ENCODE measurements at regions not wholly inside any gene's neighbourhood (a gene's known extent, or its start where the extent isn't known, plus 50 kb on each side); places are given as distances from the start of the nearest gene placed in this dataset.
"Not testable (repeated sequence)": the region's sequence is repeated elsewhere in the genome, so short reads cannot be mapped to it uniquely, and the experiment has no call there.

GRCh38 chr1:147103416-147104155 lies 68.7 kb downstream of the PRKAB2 start:
- intact Hi-C loops (cut with micrococcal nuclease); H3K27ac Mint-ChIP-seq; H3K36me3 Mint-ChIP-seq (ENCODE audit: low read depth); H3K4me3 Mint-ChIP-seq; H3K9me3 Mint-ChIP-seq; H3K4me1 Mint-ChIP-seq (ENCODE audit: low read depth); H3K27me3 Mint-ChIP-seq: not testable (repeated sequence)

GRCh38 chr1:147099192-147099591 lies 73.1 kb downstream of the PRKAB2 start:
- Mint-ChIP-seq H3K27ac (no peak overlapping the region), H3K36me3 (ENCODE audit: low read depth) (no peaks in the 10 kb centered on the region), H3K4me3 (no peak overlapping the region), H3K9me3 (no peaks in the 10 kb centered on the region), H3K4me1 (ENCODE audit: low read depth) (no peaks in the 10 kb centered on the region), H3K27me3 (peaks cover 1% of the 10 kb centered on the region)
- intact Hi-C loops (cut with micrococcal nuclease) = no loop called here

- H3K9me3 Mint-ChIP-seq; H3K36me3 Mint-ChIP-seq (ENCODE audit: low read depth); H3K27ac Mint-ChIP-seq; H3K4me3 Mint-ChIP-seq; H3K4me1 Mint-ChIP-seq (ENCODE audit: low read depth); H3K27me3 Mint-ChIP-seq; intact Hi-C loops (cut with micrococcal nuclease): not testable (repeated sequence)
Observed at GRCh38 chr1:147098338-147098973, 73.8 kb downstream of the PRKAB2 start.

- Mint-ChIP-seq H3K4me1 (ENCODE audit: low read depth) (no peaks in the 10 kb centered on the region), H3K27me3 (peaks cover 2% of the 10 kb centered on the region), H3K27ac (no peak overlapping the region), H3K4me3 (no peak overlapping the region), H3K36me3 (ENCODE audit: low read depth) (no peaks in the 10 kb centered on the region), H3K9me3 (no peaks in the 10 kb centered on the region)
- intact Hi-C loops (cut with micrococcal nuclease) = no loop called here
Observed at GRCh38 chr1:147095691-147096090, 76.6 kb downstream of the PRKAB2 start.

GRCh38 chr1:147091801-147092200 lies 80.5 kb downstream of the PRKAB2 start:
- Mint-ChIP-seq H3K27ac (no peak overlapping the region), H3K36me3 (ENCODE audit: low read depth) (no peaks in the 10 kb centered on the region), H3K27me3 (peaks cover 13% of the 10 kb centered on the region), H3K4me3 (no peak overlapping the region), H3K4me1 (ENCODE audit: low read depth) (peaks cover 5% of the 10 kb centered on the region), H3K9me3 (no peaks in the 10 kb centered on the region)
- intact Hi-C loops (cut with micrococcal nuclease) = no loop called here

GRCh38 chr1:147089457-147089856 lies 82.8 kb downstream of the PRKAB2 start:
- peaks cover 13% of the 10 kb centered on the region for H3K4me1 Mint-ChIP-seq (ENCODE audit: low read depth)
- no peaks in the 10 kb centered on the region for H3K9me3 Mint-ChIP-seq
- no peak overlapping the region for H3K4me3 Mint-ChIP-seq
- peaks cover 32% of the 10 kb centered on the region for H3K27me3 Mint-ChIP-seq
- H3K27ac Mint-ChIP-seq = no peak overlapping the region
- H3K36me3 Mint-ChIP-seq (ENCODE audit: low read depth) = no peaks in the 10 kb centered on the region
- intact Hi-C loops (cut with micrococcal nuclease) = loop anchor here (10.0 kb wide), 1 partner anchor 155 kb away; the partner anchor contains the start of gene CHD1L

GRCh38 chr1:147086129-147086528 lies 86.1 kb downstream of the PRKAB2 start:
- Mint-ChIP-seq H3K36me3 (ENCODE audit: low read depth) (no peaks in the 10 kb centered on the region), H3K4me3 (no peak overlapping the region), H3K27me3 (peaks cover 55% of the 10 kb centered on the region), H3K27ac (no peak overlapping the region), H3K4me1 (ENCODE audit: low read depth) (peaks cover 19% of the 10 kb centered on the region), H3K9me3 (no peaks in the 10 kb centered on the region)
- intact Hi-C loops (cut with micrococcal nuclease) = loop anchor here (10.0 kb wide), 1 partner anchor 159 kb away; the partner anchor contains the start of gene CHD1L

- intact Hi-C loops (cut with micrococcal nuclease) = loop anchor here (10.0 kb wide), 1 partner anchor 160 kb away; the partner anchor contains the start of gene CHD1L
- no peaks in the 10 kb centered on the region for H3K9me3 Mint-ChIP-seq
- H3K27me3 Mint-ChIP-seq = peaks cover 69% of the 10 kb centered on the region
- peak overlapping the region; percentile 87 for H3K27ac Mint-ChIP-seq
- no peaks in the 10 kb centered on the region for H3K36me3 Mint-ChIP-seq (ENCODE audit: low read depth)
- peak overlapping the region; percentile 82 for H3K4me3 Mint-ChIP-seq
- H3K4me1 Mint-ChIP-seq (ENCODE audit: low read depth) = peaks cover 34% of the 10 kb centered on the region
Observed at GRCh38 chr1:147084273-147085096, 87.8 kb downstream of the PRKAB2 start.

GRCh38 chr1:147083919-147084272 lies 88.4 kb downstream of the PRKAB2 start:
- Mint-ChIP-seq H3K27me3 (peaks cover 74% of the 10 kb centered on the region), H3K4me3 (peak overlapping the region; percentile 82), H3K9me3 (no peaks in the 10 kb centered on the region), H3K36me3 (ENCODE audit: low read depth) (no peaks in the 10 kb centered on the region), H3K27ac (peak overlapping the region; percentile 87), H3K4me1 (ENCODE audit: low read depth) (peaks cover 31% of the 10 kb centered on the region)
- intact Hi-C loops (cut with micrococcal nuclease) = loop anchor here (10.0 kb wide), 1 partner anchor 161 kb away; the partner anchor contains the start of gene CHD1L

- no peak overlapping the region for H3K4me3 Mint-ChIP-seq
- H3K27ac Mint-ChIP-seq = no peak overlapping the region
- no peaks in the 10 kb centered on the region for H3K9me3 Mint-ChIP-seq
- peaks cover 31% of the 10 kb centered on the region for H3K4me1 Mint-ChIP-seq (ENCODE audit: low read depth)
- no peaks in the 10 kb centered on the region for H3K36me3 Mint-ChIP-seq (ENCODE audit: low read depth)
- peaks cover 87% of the 10 kb centered on the region for H3K27me3 Mint-ChIP-seq
- intact Hi-C loops (cut with micrococcal nuclease) = loop anchor here (10.0 kb wide), 1 partner anchor 164 kb away; the partner anchor contains the start of gene CHD1L
Observed at GRCh38 chr1:147080671-147081394, 91.4 kb downstream of the PRKAB2 start.

- Mint-ChIP-seq H3K4me1 (ENCODE audit: low read depth) (peaks cover 30% of the 10 kb centered on the region), H3K27ac (no peak overlapping the region), H3K27me3 (peaks cover 87% of the 10 kb centered on the region)
Observed at GRCh38 chr1:147080006-147080661, 92.1 kb downstream of the PRKAB2 start.

GRCh38 chr1:147079400-147080005 lies 92.8 kb downstream of the PRKAB2 start:
- intact Hi-C loops (cut with micrococcal nuclease) = loop anchor here (10.0 kb wide), 1 partner anchor 165 kb away; the partner anchor contains the start of gene CHD1L
- Mint-ChIP-seq H3K4me3 (no peak overlapping the region), H3K27me3 (peaks cover 87% of the 10 kb centered on the region), H3K36me3 (ENCODE audit: low read depth) (no peaks in the 10 kb centered on the region), H3K9me3 (no peaks in the 10 kb centered on the region), H3K4me1 (ENCODE audit: low read depth) (peaks cover 24% of the 10 kb centered on the region), H3K27ac (no peak overlapping the region)

More at GRCh38 chr1:147080006-147080661, 92.1 kb downstream of the PRKAB2 start:
- no peaks in the 10 kb centered on the region for H3K9me3 Mint-ChIP-seq
- no peak overlapping the region for H3K4me3 Mint-ChIP-seq
- intact Hi-C loops (cut with micrococcal nuclease) = loop anchor here (10.0 kb wide), 1 partner anchor 165 kb away; the partner anchor contains the start of gene CHD1L
- H3K36me3 Mint-ChIP-seq (ENCODE audit: low read depth) = no peaks in the 10 kb centered on the region
